ENCODE measurements at regions not wholly inside any gene's neighbourhood (a gene's known extent, or its start where the extent isn't known, plus 50 kb on each side); places are given as distances from the start of the nearest gene placed in this dataset.
"Not testable (repeated sequence)": the region's sequence is repeated elsewhere in the genome, so short reads cannot be mapped to it uniquely, and the experiment has no call there.

GRCh38 chr17:77322514-77323412 lies 182.0 kb downstream of the SEC14L1 start:
- DNase-seq, result peak; percentile 73 to 90

DNA sequence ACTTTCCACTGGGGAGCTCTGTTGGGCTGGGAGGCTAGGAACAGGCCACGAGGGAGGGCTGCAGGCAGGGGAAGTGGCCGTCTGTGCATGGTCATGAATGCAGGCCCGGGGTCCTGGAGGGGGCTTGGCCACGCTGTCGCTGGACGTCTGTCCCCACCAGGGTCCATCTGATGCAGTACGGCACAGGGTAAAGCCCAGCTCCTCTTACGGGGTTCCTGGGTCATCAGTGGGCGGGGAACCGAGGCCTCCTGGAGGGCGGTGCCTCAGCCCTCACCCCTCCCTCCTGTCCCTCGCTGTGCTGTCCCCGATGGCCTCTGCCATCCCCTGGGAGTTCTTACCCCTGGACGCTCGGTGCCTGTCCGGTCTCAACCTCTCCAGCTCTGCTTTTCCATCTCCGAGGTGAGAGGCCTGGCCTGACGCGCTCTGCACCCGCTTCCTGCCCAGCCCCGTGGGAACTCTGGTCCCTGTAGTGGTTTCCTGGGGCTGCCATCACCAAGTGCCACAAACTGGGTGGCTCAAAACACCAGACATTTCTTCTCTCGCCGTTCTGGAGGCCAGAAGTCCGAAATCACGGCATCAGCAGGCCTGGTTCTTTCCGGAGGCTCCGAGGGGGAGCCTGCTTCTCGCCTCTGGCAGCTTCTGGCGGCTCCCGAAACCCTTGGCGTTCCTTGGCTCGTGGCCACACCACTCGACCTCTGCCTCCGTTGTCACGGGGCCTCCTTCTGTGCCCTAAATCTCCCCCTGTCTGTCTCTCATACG lies 182.8 kb downstream of the SEC14L1 start:
- DNase-seq, result peak in 1 of 2 donors; percentile 63

- DNase-seq, result no peak
Measured at GRCh38 chr17:77324227-77324626, 183.5 kb downstream of the SEC14L1 start.

DNA sequence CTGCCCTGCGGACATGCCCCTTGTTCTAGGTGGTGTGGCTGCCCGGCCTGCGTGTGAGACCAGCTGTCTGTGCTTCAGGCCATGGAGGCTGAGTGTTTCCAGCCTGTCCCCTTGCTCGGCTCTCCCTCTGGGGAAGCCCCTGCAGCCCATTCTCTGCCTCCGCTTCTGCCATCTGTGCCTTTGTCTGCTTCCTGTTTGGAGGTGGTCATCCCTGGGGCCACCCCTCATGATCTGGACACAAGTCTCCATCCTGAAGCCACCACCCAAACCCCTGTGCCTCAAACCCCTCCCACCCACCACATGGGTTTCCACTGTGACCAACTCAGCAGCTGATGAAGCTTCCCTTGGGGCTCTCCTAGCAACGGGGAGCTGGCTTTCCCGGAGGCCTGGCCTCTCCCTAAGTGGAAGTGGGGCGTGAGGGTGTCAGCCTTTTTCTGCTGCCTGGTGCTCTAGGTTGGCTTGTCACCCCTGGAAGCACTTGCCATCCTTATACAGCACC lies 184.9 kb downstream of the SEC14L1 start:
- DNase-seq, result peak; percentile 63 to 94

- DNase-seq, result no peak
Measured at GRCh38 chr17:77326076-77326591, 185.4 kb downstream of the SEC14L1 start.

DNA sequence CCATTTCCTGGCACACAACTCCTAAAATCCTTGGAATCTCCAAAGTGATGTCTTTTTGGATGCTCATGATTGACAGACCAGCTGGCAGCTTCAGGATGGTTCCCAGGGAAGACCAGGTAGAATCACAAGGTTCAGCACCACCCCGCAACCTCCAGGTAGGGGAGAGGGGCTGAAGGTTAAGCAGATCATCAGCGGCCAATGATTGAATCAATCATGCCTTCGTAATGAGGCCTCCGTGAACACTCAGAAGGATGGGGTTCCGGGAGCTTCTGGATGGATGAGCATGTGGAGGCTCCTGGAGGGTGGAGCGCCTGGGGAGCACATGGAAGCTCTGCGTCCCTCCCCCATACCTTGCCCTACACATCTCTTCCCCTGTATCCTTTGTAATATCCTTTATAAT lies 185.9 kb downstream of the SEC14L1 start:
- DNase-seq, result no peak

DNA sequence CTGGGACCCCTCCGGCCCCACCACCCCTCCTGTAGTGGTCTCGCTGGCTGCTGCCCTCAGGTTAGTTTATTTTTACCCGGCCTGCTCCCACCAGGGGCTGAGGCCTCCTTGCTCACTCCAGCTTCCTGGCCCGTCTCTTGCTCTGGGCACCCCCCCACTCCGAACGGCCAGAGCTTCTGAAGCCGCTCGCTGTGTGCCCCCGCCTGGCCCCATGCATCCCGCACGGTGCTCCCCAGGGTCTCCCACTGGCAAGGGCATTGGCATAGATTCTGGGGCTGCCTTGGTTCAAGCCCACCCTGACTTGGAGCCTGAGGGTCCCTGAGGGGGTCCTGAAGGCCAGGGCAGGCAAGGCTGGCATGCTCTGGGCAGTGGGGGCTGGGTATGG lies 186.4 kb downstream of the SEC14L1 start:
- DNase-seq, result no peak

DNA sequence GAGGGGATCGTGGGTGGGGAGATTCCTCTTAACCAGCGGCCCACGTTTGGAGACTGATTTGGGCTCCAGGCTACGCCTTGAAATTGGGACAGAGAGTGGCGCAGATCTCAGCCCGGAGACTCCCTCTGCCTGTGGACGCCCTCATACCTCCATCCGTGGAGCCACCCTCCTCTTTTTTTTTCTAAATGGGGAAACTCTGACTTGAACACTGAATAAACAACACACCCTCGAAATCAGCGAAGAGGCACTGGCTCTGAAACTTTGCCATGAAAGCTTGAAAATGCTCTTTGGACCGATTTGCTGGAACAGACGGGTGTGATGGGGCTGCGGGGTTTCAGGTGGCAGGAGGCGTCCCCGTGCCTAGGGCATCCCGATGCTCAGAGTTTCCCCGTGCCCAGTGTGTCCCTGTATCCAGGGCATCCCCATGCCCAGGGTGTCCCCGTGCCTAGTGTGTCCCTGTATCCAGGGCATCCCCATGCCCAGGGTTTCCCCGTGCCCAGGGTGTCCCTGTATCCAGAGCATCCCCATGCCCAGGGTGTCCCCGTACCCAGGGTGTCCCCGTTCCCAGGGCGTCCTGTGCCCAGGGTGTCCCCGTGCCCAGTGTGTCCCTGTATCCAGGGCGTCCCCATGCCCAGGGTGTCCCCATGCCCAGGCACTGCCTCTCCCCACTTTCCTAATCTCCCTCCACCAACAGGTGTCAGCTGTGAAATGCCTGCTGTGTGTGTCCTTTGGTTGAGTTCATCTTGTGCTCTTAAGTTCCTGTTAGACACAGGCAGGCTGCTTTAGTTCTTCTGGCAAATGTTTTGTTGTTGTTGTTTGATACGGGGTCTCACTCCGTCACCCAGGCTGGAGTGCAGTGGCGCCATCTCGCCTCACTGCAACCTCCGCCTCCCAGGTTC lies 187.0 kb downstream of the SEC14L1 start:
- peak in 1 of 2 donors; percentile 52 for DNase-seq

DNA sequence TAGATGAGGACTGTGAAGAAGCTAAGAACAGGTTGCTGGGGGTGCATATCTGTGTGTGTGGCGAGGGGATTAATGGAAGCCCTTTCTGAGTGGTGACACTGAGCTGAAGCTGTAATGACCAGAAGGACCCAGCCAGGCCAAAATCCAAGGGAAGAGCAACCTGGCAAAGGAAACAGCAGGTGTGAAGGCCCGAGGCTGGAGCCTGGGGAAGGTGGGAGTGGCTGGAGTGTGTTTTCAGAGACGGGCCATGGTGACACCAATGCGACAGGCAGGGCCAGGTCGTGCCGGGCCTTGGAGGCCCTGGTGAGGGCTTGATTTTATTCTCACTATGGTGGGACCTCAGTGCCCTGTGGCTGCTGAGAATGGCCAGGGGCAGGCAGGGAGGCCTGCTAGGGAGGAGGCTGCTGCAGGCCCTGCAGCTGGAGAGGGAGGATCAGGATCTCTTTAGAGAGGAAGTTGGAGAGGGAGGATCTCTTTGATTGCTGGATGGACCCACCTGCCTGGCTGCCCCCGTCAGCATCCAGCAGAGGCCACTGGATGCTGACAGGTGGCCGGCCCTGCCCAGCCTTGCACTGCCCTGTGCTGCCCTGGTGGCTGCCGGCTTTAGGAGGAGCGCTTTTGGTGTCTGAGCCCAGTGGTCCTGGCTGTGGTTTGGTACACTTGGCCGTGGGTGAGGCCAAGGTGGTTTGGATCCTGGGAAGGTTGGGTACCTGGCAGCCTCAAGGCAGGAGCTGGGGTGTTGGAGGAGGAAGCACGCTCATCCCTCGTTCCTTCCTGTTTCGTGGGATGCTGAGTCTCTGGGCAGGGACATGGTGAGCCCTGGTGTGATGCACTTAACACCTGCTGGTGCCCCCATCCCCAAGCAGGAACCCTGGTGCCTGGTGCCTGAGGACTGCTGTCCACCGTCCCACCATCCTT lies 188.3 kb downstream of the SEC14L1 start:
- no peak for DNase-seq

DNA sequence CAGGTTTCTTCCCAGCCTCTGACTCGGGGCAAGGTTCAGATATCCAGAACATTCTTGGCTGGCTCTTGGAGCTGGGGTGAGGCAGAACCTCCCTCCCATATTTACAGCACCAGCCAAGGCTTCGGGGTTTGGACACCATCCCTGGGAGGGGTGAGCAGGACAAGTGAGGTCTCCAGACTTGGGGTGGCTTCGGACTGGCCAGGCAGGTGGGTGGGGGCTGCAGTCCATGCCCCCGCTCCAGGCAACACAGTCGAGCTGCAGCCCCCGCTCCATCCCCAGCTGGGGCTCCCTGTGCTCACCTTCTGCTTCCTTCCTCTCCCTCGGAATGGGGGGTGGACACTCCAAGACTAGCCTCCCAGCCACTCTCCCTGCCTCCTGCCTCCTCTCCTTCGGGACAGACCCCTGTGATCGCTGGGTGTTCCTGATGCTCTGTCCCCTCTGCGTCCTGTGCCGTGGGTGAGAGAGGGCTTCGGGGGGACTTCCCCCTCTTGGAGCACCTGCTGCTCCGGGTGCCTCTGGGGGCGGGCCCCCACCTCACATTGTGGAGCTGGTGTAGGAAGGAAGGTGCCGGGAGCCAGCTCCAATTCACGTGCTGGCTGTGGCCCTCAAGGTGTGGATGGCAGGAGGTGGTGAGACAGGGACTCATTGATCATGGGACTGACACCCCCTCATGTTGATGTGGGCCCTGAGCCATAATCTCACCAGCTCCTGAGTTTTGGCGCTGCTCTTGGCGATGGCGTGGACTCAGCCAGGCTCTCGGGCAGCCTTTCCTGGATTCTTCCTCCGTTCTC lies 189.2 kb downstream of the SEC14L1 start:
- no peak for DNase-seq

GRCh38 chr17:77330602-77331081 lies 189.9 kb downstream of the SEC14L1 start:
- DNase-seq, result no peak

DNA sequence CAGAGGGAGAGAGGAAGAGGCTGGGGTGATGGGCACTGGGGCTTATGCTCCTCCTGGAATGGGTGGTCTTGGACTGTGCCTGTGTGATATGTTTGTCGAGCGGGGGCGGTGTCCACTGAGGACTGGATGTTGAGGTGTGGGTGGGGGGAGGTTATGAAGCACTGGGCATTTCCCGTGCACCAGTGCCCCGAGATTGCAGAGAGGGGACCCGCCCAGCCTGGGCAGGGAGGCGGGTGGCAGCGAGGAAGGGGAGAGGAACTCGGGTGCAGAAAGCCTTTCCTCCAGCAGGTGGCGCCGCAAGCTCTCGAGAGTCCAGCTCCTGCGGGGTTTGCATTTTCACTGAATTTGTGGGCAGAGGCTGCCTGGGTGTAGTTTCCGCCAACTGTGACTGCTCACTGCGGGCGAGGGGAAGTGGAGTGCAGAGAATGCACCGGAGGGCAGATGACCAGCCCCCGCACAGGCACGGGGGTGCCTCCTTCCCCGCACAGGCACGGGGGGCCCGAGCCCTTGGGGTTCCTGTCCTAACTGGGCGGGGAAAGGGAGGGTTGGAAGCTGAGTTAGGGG lies 190.6 kb downstream of the SEC14L1 start:
- DNase-seq, result peak; percentile 91 to 100

DNA sequence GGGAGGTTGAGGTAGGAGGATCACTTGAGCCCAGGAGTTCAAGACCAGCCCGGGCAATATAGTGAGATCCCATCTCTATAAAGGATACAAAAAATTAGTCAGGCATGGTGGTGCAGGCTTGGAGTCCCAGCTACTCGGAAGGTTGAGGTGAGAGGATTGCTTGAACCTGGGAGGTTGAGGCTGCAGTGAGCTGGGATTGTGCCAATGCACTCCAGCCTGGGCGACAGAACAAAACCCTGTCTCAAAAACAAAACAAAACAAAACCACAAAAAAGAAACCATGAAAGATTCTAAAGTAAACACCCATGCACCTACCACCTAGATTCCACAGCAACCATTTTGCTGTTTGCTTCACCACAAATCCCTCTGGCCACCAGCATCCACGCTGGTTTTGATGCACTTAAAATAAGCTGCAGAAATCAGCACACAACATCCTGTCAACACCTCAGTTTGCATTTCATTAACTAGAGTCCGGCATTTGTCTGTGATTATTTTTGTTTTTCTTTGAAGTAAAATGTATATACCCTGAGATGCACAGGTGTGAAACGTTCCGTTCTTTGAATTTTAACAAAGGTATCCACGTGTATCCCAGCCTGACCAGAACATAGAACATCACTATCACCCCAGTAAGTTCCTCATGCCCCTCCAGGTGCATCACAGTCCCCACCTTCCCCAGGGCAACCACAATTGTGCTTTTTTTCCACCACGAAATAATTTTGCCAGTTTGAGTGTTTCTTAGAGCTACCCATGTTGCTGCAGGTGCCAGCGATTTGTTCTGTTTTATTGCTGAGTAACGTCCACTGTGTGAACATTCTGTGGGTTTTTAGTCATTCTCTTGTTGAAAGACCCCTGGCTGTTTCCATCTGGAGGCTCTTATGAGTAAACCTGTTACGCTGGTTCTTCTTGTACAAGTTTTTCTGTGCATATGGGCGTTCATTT lies 191.5 kb downstream of the SEC14L1 start:
- DNase-seq, result no peak

GRCh38 chr17:77332981-77333685 lies 192.4 kb downstream of the SEC14L1 start:
- peak; percentile 84 to 90 for DNase-seq

DNA sequence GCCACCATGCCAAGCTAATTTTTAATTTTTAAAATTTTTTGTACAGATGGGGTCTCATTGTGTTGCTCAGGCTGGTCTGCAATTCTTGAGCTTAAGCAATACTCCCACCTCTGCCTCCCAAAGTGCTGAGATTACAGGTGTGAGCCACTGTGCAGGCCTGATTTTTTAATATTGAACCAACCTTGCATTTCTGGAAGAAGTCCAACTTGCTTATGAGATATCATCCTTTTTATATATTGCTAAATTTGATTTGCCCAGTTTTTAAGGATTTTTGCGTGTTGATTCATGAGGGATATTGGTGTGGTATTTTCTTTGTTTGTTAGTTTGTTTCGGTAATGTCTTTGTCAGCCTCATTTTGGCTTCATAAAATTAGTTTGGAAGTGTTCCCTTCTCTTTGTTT lies 196.4 kb downstream of the SEC14L1 start:
- DNase-seq, result no peak

GRCh38 chr17:77341069-77341541 lies 200.3 kb downstream of the SEC14L1 start:
- no peak for DNase-seq

DNA sequence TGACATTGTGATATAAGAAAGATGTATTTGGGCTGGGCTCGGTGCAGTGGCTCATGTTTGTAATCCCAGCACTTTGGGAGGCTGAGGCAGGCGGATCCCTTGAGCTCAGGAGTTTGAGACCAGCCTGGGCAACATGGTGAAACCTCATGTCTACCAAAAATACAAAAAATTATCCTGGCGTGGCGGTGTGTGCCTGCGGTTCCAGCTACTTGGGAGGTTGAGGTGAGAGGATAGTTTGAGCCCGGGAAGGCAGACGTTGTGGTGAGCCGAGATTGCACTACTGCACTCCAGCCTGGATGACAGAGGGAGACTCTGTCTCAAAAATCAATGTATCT lies 201.9 kb downstream of the SEC14L1 start:
- not testable (repeated sequence) for DNase-seq
